Activated CD4-positive, alpha-beta T cell treated with anti-CD3 and anti-CD28 coated beads, Interleukin-2, Interleukin-6, amounts not matched to agents 100 ng/mL and 50 ng/mL, durations not matched to agents 16 hours and 8 hours (primary cell): ENCODE measurements at regions not wholly inside any gene's neighbourhood (a gene's known extent, or its start where the extent isn't known, plus 50 kb on each side); places are given as distances from the start of the nearest gene placed in this dataset.
A peak's percentile ranks its signal among the peaks of the same experiment; 100 is the strongest.

Source experiments
- DNase-seq: peaks from one replicate; pipeline ENCODE4 v3.0.0-alpha.2; 2020

- no peak for DNase-seq
Observed at GRCh38 chr11:95690100-95690499, 99.5 kb downstream of the FAM76B start.

- DNase-seq, result peak; percentile 77
Observed at GRCh38 chr11:95688501-95689222, 100.9 kb downstream of the FAM76B start.

- DNase-seq, result no peak
Observed at GRCh38 chr11:95688015-95688414, 101.6 kb downstream of the FAM76B start.

DNA sequence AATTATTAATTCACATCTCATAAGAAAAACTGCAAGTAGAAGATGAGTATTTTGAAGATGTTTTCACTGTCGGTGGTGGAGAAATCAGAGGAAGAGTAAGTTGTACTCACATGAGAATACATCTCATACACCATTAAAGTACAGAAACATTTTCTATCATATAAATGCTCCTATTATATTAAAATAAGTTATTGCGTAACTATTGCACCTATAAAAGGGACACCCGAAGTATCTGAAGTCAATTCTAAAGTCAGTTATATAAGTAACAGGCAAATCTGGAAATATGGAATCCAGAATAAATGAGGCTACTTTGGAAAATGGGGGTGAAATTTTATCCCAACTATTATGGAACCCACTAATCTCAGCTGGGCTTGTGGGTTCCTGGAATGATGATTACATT, 103.3 kb downstream of the FAM76B start:
- DNase-seq, result no peak

GRCh38 chr11:95684701-95685100, 104.9 kb downstream of the FAM76B start:
- no peak for DNase-seq

- DNase-seq, result no peak
Observed at GRCh38 chr11:95684170-95684569, 105.4 kb downstream of the FAM76B start.

DNA sequence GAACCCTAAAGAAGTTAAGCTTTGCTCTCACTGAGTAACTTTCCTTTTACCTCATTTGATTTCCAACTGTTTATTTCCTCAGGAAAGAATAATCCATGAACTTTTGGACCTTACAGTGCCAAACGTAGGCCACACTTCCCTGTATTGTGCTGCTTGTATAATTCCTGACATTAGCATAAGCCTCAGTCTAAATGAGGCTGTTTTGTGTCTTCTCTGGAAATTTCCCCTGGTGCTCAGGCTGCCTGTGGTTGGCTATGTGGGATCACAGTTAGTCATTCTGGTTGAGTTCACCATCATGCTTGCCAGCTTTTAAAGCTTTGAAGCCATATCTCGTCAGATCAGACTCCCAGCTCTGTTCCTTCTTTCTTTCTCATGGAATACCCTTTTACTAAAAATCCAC, 107.0 kb downstream of the FAM76B start:
- DNase-seq, result peak; percentile 57

GRCh38 chr11:95680169-95680929, 109.2 kb downstream of the FAM76B start:
- no peak for DNase-seq

GRCh38 chr11:95678988-95679387, 110.6 kb downstream of the FAM76B start:
- DNase-seq, result no peak

DNA sequence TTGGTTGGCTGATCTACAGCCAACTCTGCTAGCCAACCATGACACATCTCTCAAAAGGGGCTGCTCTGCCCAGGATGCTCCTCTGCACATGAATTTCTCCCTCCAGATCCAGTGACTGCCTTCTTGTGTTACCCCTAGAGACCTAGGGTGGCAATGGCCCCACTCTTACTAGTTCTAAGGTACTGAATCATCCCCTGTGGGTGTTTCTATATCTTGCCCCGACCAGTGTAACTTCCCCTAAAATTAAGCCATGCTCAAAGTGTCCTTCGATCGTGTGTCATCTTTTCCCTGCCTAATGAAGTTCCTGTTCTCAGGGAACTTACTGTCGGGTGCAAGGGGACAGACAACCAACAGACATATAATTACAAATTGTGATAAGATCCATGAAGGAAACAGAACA, 113.3 kb downstream of the FAM76B start:
- DNase-seq, result no peak

GRCh38 chr11:95675585-95675984, 114.0 kb downstream of the FAM76B start:
- DNase-seq, result no peak

DNA sequence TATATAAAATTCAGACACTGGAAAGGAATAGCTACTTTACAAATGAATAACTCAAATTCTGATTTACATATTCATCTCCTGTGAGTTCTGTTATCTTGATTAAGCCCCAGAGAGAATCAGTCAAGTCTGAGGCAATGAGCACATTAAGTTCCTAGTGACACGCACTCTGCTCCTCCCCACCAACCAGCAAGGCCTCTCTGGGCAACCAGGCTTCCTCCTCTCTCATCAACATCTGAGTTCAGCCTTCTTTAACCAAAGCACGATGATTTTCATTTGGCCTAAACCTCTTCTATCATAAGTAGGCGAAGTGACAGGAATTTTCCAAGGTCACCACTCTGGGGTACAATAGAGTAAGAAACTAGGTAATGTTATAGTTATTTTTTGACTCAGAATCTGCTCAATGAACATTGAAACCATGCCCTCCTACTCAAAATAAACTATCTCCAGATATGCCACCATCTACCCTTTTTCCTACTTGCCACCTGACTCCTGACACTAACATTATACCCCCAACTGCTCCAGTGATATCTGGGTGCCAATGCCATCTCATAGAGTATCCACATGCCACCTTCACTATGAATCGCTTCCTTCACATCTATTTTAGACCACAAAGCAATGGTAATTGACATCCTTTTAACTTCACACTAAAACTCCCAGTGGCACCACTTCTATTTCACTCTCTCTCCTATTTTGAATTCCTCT, 114.8 kb downstream of the FAM76B start:
- no peak for DNase-seq

- DNase-seq, result no peak
Observed at GRCh38 chr11:95671768-95672167, 117.8 kb downstream of the FAM76B start.

- DNase-seq, result no peak
Observed at GRCh38 chr11:95668131-95668530, 121.5 kb downstream of the FAM76B start.

DNA sequence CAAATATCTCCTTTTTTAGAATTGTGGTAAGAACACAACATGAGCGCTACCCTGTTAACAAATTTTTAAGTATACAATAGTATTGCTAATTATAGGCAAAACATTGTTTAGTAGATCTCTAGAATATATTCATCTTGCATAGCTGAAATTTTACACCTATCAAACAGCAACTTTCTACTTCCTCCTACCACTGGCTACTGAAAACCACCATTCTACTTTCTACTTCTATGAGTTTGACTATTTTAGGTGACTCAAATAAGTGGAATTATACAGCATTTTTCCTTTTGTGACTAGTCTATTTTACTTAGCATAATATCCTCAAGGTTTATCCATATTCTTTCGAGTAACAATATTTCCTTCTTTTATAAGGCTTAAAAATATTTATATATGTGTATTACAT, 128.4 kb downstream of the FAM76B start:
- DNase-seq, result no peak

DNA sequence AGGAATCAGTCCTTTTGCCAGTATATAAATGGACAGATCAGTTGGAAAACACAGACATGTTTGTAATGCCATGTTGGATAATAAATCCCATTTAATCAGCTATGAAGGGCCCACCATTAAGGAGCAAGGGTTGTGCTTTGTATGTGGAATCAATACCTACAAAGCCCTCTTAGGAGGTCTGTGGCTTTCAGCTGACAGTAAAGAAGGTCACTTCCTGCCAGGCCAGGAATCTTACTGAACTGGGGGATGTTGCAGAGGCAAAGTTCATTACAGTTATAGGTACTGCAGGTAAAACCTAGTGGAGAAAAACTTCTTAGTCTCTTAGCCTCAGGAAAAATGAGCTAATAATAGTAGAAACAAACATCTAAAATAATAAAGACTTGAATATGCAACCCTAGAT, 129.5 kb downstream of the FAM76B start:
- DNase-seq, result no peak

- DNase-seq, result no peak
Observed at GRCh38 chr11:95659088-95659487, 130.5 kb downstream of the FAM76B start.

DNA sequence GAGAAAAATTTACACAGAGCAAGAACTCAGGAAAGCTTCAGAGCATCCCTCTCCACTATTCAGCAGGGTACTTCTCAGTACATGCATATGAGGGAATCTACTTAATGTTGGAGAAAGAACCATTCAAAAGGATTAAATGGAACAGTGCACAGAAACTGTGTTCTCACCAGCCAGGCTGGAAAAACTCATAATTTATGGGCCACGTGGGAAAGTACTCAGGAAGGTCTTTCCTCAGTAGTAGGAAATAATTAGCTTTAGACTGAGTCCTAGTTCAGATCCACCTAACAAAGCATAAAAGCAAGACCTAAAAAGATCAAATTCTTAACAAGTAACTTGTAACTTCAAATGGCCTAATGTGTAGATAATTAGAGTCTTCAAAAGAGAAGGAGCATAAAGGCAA, 134.0 kb downstream of the FAM76B start:
- no peak for DNase-seq

DNA sequence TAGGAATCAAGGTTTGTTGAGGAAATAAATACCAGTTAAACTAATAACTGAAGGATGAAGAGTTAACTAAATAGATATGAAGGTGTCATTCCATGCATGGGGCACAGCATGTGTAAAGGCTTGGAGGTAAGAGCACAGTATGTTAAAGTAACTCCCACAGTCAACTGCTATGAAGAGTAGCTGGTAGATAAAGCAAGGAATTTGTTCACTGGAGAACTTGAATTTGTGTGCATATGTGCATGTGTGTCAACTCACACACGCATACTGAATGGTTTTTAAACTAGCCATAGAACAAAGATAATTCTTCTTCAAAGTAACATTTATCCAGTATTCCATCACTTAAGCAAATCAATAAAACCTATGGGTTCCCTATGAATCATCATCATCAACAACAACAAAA, 135.9 kb downstream of the FAM76B start:
- no peak for DNase-seq

DNA sequence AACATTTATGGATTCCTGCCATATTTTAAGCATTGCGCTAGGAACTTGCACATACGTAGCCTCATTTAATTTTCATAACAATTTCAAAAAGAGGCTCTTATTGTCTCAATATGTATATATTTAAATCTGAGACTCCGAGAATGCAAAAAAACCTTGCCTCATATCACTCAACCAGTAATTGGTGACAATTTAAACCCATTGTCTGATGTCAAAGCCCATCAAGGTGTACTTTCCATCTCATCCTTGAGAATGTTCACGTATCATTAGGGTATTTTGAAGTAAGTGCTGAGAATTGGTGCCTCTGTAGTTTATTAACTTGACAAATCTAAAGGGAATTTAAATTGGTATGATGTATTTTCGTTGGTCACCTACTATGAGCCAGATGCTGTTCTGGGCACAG, 136.5 kb downstream of the FAM76B start:
- no peak for DNase-seq

- no peak for DNase-seq
Observed at GRCh38 chr11:95652002-95652472, 137.5 kb downstream of the FAM76B start.

- DNase-seq, result no peak
Observed at GRCh38 chr11:95650276-95650675, 139.3 kb downstream of the FAM76B start.

DNA sequence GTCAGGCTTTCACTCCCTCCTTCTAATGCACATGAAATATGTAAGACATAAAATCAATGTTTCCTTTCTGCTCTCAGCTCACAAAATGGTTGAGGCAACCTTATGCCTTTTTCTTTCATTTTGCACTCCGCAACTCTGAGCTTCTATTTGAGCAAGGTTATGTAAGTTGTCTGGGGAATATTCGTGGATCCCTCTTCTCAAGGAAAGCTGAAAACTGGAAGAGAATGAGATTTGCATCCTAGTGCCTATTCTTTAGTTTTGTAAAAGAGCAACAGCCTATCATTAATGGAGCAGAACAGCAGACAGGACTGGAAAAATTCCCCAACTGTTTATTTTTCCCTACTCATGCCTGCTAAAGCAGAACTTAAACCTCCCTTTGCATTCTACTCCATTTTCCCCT, 141.7 kb downstream of the FAM76B start:
- DNase-seq, result no peak

- no peak for DNase-seq
Observed at GRCh38 chr11:95647355-95647754, 142.2 kb downstream of the FAM76B start.
